GM12874 (cell line): ENCODE measurements at regions not wholly inside any gene's neighbourhood (a gene's known extent, or its start where the extent isn't known, plus 50 kb on each side); places are given as distances from the start of the nearest gene placed in this dataset.

Experiments
- TF ChIP-seq, protein P1 (sequence below): IDR thresholded peaks from 2 replicates; pipeline ENCODE4 v1.5.1; 2011; ENCODE audit warnings: low read depth, mild to moderate bottlenecking, control low read depth, low read length, moderate library complexity; ENCODE audit not compliant: insufficient read depth

DNA sequence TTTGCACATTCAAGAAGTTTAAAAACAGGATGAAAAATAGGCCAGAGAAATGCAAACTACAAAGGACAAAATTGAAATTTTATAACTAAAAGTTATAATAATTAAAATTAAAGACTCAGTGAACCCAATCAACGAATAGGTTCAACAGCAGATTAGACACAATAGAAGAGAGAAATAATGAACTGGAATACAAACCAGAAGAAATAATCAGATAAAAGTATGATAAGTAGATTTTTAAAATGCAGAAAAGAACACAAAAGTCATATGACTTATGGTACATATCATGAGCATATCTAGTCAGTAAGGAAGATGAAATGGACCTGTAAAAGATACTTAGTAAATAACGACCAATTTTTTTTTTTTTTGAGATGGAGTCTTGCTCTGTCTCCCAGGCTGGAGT, 108.1 kb upstream of the COG2 start:
- TF ChIP-seq, protein P1, sequence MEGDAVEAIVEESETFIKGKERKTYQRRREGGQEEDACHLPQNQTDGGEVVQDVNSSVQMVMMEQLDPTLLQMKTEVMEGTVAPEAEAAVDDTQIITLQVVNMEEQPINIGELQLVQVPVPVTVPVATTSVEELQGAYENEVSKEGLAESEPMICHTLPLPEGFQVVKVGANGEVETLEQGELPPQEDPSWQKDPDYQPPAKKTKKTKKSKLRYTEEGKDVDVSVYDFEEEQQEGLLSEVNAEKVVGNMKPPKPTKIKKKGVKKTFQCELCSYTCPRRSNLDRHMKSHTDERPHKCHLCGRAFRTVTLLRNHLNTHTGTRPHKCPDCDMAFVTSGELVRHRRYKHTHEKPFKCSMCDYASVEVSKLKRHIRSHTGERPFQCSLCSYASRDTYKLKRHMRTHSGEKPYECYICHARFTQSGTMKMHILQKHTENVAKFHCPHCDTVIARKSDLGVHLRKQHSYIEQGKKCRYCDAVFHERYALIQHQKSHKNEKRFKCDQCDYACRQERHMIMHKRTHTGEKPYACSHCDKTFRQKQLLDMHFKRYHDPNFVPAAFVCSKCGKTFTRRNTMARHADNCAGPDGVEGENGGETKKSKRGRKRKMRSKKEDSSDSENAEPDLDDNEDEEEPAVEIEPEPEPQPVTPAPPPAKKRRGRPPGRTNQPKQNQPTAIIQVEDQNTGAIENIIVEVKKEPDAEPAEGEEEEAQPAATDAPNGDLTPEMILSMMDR, result no peak

DNA sequence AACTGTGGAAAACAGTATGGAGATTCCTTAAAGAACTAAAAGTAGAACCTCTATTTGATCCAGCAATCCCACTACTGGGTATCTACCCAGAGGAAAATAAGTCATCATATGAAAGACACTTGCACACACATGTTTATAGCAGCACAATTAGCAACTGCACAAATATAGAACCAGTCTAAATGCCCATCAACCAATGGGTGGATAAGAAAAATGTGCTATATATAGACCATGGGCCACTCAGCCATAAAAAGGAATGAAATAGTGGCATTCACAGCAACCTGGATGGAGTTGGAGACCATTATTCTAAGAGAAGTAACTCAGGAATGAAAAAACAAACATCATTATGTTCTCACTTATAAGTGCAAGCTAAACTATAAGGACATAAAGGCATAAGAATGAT, 105.0 kb upstream of the PGBD5 start:
- TF ChIP-seq, protein P1, result no peak

DNA sequence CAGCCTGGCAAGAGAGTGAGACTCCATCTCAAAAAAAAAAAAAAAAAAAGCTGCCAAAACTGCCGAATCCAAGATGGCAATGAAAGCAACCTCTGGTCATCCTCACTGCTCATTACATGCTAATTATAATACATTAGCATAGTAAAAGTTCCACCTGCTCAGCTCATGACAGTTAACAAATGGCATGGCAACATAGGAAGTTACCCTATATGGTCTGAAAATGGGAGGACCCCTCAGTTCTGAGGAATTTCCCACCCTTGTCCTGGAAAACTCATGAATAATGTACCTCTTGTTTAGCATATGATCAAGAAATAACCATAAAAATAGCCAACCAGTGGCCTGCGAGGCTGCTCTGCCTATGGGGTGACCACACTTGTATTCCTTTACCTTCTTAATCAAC, 93.1 kb upstream of the PGBD5 start:
- TF ChIP-seq, protein P1, result no peak

DNA sequence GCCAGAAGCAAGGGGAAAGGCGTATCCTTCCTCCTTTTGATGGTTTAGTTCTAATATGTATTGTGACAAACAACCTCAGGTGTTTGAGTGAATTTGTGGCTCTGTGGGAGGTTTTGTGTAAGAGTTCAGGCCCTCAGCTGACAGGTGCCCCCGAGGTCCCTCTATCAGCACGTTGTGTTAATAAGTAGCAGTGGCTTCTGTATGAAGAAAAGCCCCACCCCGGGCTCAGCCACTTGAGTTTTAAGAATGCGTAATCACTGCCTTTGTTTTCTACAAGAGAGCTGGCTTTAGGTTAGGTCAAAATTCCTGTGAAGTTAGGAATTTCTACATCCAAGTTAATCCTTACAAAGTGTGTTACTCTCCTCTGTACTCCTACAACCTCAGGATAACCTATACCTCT, 92.4 kb upstream of the PGBD5 start:
- TF ChIP-seq, protein P1, result no peak

DNA sequence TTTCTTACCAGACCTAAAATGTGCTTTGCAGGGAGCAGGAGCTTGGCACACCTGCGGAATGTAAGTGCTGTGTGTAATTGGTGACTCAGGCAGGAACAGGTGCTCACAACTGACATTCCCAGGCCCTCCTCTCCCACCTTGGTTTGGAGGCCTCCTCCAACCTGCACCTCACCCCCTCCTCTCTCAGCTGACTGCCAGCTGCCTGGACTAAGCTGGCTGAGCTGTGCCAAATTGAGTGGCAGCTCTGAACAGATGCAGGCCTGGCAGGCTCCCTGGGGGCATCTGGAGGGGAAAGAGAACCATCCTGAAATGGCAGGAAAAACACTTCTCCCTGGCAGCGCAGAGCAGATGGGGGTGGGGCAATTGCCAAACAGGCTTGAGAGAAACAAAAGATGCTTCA, 91.7 kb upstream of the PGBD5 start:
- TF ChIP-seq, protein P1, result no peak

DNA sequence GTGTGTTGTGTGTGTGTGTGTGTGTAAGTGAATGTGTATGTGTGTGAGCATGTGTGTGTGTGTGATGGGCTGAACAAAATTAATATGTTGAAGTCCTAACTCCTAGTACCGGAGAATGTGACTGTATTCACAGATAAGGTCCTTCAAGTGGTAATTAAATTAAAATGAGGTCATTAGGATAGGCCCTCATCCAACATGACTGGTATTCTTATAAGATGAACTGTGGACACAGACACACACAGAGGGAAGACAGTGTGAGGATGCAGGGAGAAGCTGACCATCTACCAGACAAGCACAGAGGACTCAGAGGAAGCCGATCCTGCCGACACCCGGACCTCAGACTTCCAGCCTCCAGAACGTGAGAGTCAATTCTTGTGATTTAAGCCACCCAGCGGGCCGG, 91.2 kb upstream of the PGBD5 start:
- TF ChIP-seq, protein P1, result no peak

DNA sequence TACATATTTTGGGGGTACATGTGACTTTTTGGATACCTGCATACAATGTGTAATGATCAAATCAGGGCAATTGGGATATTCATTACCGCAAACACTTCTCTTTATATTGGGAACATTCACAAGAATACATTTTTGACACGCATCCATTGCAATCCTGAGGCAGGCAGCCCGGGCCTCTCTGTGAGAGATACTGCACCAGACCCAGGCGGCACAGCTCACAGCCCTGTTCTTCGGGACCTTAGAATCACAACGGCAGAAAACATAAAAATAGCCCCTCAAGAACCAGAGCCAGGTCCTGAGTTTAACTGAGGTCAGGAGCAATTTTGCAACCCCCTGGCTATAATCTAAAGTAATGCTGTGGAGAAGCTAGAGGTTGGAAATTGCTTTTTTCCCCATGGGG, 90.8 kb upstream of the PGBD5 start:
- TF ChIP-seq, protein P1, result no peak
